GM21528 (cell line): ENCODE measurements at regions not wholly inside any gene's neighbourhood (a gene's known extent, or its start where the extent isn't known, plus 50 kb on each side); places are given as distances from the start of the nearest gene placed in this dataset.
"Not testable (repeated sequence)": the region's sequence is repeated elsewhere in the genome, so short reads cannot be mapped to it uniquely, and the experiment has no call there.

ENCODE experiments used
- ATAC-seq: cut with Tn5 transposase; IDR thresholded peaks from one replicate; pipeline ENCODE4 v1.9.1; 2021; ENCODE audit warnings: mild to moderate bottlenecking, moderate library complexity; ENCODE audit not compliant: unreplicated experiment, low FRiP score

GRCh38 chr1:120941066-120941465 lies 51.5 kb downstream of the PPIAL4A start:
- ATAC-seq = not testable (repeated sequence)

DNA sequence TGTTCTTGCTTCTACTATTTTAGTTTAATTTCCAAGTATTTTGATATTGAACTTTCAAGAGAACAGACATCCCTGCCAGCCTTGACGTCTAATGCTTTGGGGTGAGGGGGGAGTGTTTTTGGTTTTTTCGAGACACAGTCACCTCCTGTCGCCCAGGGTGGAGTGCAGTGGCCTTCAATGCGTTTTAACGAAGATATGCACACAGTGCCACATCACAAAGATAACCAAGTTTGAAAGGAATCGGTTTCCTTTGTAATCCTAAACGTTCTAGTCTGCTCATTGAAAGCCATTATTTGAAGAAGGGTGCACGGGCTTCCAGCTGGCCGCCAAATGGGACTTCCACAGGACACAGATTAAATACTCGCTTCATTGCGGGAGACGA lies 52.3 kb downstream of the PPIAL4A start:
- not testable (repeated sequence) for ATAC-seq

GRCh38 chr1:120942218-120942944 lies 52.8 kb downstream of the PPIAL4A start:
- ATAC-seq = peak; percentile 74

DNA sequence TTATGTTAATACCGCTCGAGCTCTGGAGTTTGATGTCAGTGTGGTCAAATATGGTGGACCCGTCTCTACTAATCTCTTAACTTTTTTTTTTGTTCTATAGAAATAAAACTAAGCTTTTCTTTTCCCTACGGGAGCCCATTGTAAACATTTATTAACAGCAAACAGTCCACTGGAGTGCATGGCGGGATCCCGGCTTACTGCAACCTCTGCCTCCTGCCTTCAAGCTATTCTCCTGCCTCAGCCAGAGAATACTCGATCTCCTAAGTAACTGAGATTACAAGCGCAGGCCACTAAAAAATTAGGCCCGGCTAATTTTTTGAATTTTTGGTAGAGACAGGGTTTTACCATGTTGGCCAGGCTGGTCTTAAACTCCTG lies 53.4 kb downstream of the PPIAL4A start:
- not testable (repeated sequence) for ATAC-seq

DNA sequence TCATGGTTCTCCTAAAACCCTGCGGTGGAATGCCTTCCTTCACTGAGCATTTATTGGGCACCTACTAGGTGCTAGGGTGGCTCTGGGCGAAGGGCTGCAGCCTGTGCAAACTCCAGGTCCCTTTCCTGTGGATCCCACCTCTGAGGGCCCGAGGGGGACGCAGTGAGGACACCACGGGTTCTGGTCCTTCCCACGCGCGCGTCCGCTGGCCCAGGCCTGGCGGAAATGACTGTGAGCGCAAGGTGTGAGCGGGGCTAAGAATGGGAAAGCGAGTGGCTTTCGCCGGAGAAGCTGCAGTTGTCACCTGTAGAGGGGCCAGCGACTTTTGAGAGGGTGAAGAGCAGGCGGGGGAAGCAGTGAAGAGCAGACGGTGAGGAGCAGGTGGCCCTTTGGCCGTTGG lies 55.1 kb downstream of the PPIAL4A start:
- not testable (repeated sequence) for ATAC-seq

DNA sequence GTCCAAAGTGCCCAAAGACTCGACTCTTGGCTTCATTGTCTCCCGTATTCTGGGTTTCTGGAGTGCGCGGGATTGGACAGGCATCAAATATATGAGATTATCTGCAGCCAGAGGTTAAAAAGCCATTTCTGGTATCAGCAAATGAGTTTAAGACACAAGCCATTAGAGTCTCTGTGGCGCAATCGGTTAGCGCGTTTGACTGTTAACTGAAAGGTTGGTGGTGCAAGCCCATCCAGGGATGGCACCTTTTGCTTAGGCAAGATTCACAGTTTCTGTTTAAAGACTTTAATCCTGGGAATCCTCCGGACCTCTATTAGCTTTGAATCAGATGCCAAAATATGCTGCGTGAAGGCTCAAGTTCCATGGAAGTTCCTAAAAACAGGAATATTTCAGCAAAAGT lies 55.6 kb downstream of the PPIAL4A start:
- not testable (repeated sequence) for ATAC-seq

DNA sequence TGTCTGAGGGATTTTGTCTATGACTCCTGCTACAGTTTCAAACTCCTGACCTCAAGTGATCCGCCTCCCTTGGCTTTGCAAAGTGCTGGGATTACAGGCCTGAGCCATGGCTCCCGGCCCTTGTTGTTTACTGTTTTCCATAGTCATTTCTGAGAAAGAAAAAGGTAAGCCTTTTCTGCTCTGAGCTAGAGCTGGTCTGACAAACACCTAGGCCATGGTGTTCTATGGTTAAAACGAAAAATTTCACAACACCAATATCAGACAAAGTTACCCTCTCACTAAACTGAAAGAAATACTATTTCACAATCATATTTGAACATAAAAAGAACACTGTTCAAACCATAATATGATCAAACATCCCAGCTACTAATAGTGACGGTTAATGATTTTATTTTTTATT lies 57.5 kb downstream of the PPIAL4A start:
- ATAC-seq = not testable (repeated sequence)

DNA sequence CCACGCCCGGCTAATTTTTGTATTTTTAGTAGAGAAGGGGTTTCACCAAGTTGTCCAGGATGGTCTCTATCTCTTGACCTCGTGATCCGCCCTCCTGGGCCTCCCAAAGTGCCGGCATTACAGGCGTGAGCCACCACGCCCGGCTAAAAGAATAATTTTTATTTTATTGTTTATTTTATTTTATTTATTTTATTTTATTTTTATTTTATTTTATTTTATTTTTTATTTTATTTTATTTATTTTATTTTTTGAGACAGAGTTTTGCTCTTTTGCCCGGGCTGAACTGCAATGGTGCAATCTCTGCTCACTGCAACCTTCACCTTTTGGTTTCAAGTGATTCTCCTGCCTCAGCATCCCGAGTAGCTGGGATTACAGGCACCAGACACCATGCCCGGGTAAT lies 60.2 kb downstream of the PPIAL4A start:
- ATAC-seq = not testable (repeated sequence)

GRCh38 chr1:120950633-120951032 lies 61.1 kb downstream of the PPIAL4A start:
- not testable (repeated sequence) for ATAC-seq

- ATAC-seq = not testable (repeated sequence)
These were observed 61.5 kb downstream of the PPIAL4A start for GRCh38 chr1:120951100-120951499.

GRCh38 chr1:120952207-120952870 lies 62.8 kb downstream of the PPIAL4A start:
- not testable (repeated sequence) for ATAC-seq

DNA sequence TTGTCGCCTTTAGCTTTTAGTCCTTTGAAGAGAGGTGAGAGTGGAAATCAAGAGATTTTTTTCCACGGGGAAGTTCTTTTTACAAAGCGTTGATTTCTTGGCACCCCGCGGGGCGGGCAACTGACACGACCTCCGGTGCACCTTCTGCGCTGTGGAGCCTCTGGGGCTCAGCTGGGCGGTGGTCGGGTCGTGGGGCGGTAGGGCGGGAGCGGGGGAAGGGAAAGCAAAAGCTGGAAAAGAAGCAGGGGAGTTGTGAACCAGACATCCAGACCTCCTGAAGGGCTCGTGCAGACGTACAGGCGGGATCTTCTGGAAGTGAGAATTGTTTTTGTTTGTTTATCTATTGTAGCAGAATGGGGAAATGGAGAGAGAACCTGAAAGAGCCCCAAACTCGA lies 63.3 kb downstream of the PPIAL4A start:
- not testable (repeated sequence) for ATAC-seq

GRCh38 chr1:120954736-120955135 lies 65.2 kb downstream of the PPIAL4A start:
- ATAC-seq = no peak

- not testable (repeated sequence) for ATAC-seq
These were observed 66.4 kb downstream of the PPIAL4A start for GRCh38 chr1:120955961-120956360.

DNA sequence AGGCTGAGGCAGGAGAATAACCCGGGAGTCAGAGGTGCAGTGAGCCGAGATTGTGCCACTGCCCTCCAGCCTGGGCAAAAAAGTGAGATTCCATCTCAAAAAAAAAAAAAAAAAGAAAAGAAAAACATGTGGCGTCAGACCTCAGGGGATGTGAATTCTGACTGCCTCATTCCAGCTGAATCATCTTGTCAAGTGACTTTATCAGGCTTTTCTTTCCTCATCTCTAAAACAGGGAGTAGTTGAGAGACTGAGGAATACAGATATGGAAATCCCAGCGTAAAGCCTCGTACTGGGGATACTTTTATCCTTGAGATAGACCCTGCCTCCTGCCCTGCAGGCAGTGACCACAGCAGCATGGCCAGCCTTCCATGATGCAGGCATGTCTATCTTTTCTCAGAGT lies 76.4 kb downstream of the PPIAL4A start:
- not testable (repeated sequence) for ATAC-seq

GRCh38 chr1:120972863-120973262 lies 83.3 kb downstream of the PPIAL4A start:
- ATAC-seq = not testable (repeated sequence)

GRCh38 chr1:120973836-120974235 lies 84.3 kb downstream of the PPIAL4A start:
- ATAC-seq = not testable (repeated sequence)

DNA sequence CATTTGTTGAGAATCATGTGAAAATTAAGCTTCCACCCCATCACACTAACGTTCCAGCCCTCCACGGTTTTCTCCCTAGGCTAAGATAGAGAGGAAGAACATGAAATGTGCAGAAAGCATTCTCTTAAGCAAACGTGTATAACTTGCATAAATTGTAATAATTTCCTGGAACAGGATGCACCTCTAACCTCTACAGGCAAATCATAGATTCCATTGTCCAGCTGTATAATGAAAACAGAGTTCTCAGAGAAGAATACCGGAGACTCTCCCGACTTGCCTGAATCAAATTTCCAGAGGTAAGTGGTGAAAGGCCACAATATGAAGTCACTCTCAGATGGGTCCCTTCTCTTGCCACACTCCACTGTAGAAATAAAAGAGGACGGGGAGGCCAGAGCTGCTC lies 87.7 kb downstream of the PPIAL4A start:
- not testable (repeated sequence) for ATAC-seq

- ATAC-seq = not testable (repeated sequence)
These were observed 92.0 kb downstream of the PPIAL4A start for GRCh38 chr1:120981489-120982094.

DNA sequence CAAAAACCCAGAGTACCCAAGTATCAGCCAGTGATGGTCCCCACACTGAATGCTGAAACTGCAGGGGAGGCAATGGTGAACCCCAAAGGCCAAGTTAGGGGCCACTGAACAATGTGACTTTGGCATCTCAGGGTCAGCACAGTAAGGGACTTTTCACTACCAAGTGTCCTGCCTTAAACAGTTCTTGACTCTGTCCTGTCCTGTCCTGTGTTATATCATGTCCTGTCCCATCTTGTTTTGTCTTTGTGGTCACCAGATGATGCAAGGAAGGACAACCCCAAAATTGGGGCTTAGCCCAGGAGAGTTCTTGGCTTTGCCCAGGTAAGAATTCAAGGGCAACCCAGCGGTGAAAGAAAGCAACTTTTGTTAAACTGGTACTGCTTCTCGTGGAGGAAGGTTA lies 105.0 kb downstream of the PPIAL4A start:
- ATAC-seq = not testable (repeated sequence)

DNA sequence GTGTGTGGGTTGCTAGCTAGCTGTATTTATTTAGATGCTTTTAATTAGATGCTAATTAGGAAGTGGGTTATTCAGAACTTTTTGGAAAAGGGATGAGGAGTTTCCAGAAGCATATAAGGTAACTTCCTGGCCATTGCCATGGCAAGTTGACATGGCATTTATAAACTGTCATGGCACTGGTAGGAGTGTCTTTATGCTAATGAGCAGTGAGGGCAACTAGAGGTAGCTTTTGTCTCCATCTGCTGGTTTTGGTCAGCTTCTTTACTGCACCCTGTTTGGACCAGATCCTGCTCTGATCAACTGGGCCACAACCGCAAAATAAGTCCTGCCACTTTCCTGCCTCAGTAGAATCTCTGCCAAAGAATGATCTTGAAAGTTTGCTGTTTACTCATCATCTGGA lies 105.5 kb downstream of the PPIAL4A start:
- ATAC-seq = not testable (repeated sequence)
